SU-DHL-6 (cell line): ENCODE measurements at regions not wholly inside any gene's neighbourhood (a gene's known extent, or its start where the extent isn't known, plus 50 kb on each side); places are given as distances from the start of the nearest gene placed in this dataset.

Source experiments
- H2AFZ ChIP-seq: fragments of 200-600 bp; sonication (generic); 2 replicates; pipeline ENCODE4 v1.6.1; 2014; ENCODE audit warnings: low read depth, mild to moderate bottlenecking, moderate library complexity, mixed read lengths, antibody characterized with exemption, low read length; ENCODE audit not compliant: severe bottlenecking
- H3F3A ChIP-seq: fragments of 200-600 bp; shearing (Covaris generic); 2 replicates; pipeline ENCODE4 v1.6.0; 2016; ENCODE audit warnings: antibody characterized with exemption, mild to moderate bottlenecking; ENCODE audit not compliant: insufficient read depth
- H3K27ac ChIP-seq: fragments of 200-600 bp; sonication (generic); 2 replicates; pipeline ENCODE4 v1.5.1; 2016; ENCODE audit warnings: low read depth, mild to moderate bottlenecking, low read length, moderate library complexity, mixed read lengths
- H3K27me3 ChIP-seq: fragments of 200-600 bp; sonication (generic), shearing (Covaris generic); 2 replicates; pipeline ENCODE4 v1.6.0; 2014; ENCODE audit warnings: mild to moderate bottlenecking, low read length
- H3K36me3 ChIP-seq: fragments of 200-600 bp; sonication (generic); 2 replicates; pipeline ENCODE4 v1.6.1; 2014; ENCODE audit warnings: mild to moderate bottlenecking, low read length, mixed read lengths
- H3K4me2 ChIP-seq: fragments of 300-600, 200-600 bp; shearing (Covaris generic), sonication (generic); 2 replicates; pipeline ENCODE4 v1.6.0; 2014; ENCODE audit warnings: low read length, low read depth, mild to moderate bottlenecking; ENCODE audit not compliant: poor library complexity, severe bottlenecking
- H3K4me3 ChIP-seq: fragments of 200-600 bp; sonication (generic); 2 replicates; pipeline ENCODE4 v1.5.1; 2014; ENCODE audit warnings: antibody characterized with exemption, low read length, mild to moderate bottlenecking, mixed read lengths; ENCODE audit not compliant: insufficient read depth, poor library complexity, severe bottlenecking
- H3K79me2 ChIP-seq: fragments of 200-600 bp; sonication (generic); 2 replicates; pipeline ENCODE4 v1.6.1; 2014; ENCODE audit warnings: mild to moderate bottlenecking, low read length, moderate library complexity; ENCODE audit not compliant: insufficient read depth
- H3K9ac ChIP-seq: fragments of 200-600 bp; sonication (generic); 2 replicates; pipeline ENCODE4 v1.7.0; 2014; ENCODE audit warnings: mild to moderate bottlenecking, low read length
- H3K9me2 ChIP-seq: fragments of 200-600 bp; sonication (generic); replicated peaks from 2 replicates; pipeline ENCODE4 v1.6.1; 2014; ENCODE audit warnings: low read length; ENCODE audit not compliant: insufficient read depth
- H3K9me3 ChIP-seq: fragments of 200-600 bp; sonication (generic); 2 replicates; pipeline ENCODE4 v1.6.1; 2014; ENCODE audit warnings: low read length, mixed read lengths; ENCODE audit not compliant: insufficient read depth
- H4K20me1 ChIP-seq: fragments of 200-600 bp; sonication (generic); 2 replicates; pipeline ENCODE4 v1.6.1; 2014; ENCODE audit warnings: low read depth, mild to moderate bottlenecking, antibody characterized with exemption, low read length, moderate library complexity, mixed read lengths
- EZH2phosphoT487 ChIP-seq: fragments of 200-600 bp; sonication (generic), shearing (Covaris generic); conservative IDR thresholded peaks from 2 replicates; pipeline ENCODE4 v1.6.1; 2018; ENCODE audit warnings: mild to moderate bottlenecking, antibody characterized with exemption, low read length, moderate library complexity, mixed read lengths
- TF ChIP-seq, protein P1 (sequence below): fragments of 200-600 bp; sonication (generic); IDR thresholded peaks from one replicate; pipeline ENCODE4 v1.5.1; 2017; ENCODE audit warnings: antibody characterized with exemption, mild to moderate bottlenecking, low read length, moderate library complexity; ENCODE audit not compliant: insufficient read depth, poor library complexity, severe bottlenecking

GRCh38 chr12:104840262-104840661 is 117.8 kb downstream of the SLC41A2 start:
- Histone ChIP-seq H2AFZ (no peak overlapping the region), H3K4me2 (no peak overlapping the region), H3F3A (no peaks in the 10 kb centered on the region), H3K36me3 (0 out of 2 replicates have a peak, but pooled peaks cover 2% of the 10 kb centered on the region), H4K20me1 (no peaks in the 10 kb centered on the region), H3K79me2 (no peaks in the 10 kb centered on the region), H3K27ac (no peak overlapping the region), H3K9ac (no peak overlapping the region), H3K4me3 (no peak overlapping the region), H3K27me3 (no peaks in the 10 kb centered on the region), H3K9me3 (no peaks in the 10 kb centered on the region), H3K9me2 (no peaks in the 10 kb centered on the region)
- TF ChIP-seq, protein P1, sequence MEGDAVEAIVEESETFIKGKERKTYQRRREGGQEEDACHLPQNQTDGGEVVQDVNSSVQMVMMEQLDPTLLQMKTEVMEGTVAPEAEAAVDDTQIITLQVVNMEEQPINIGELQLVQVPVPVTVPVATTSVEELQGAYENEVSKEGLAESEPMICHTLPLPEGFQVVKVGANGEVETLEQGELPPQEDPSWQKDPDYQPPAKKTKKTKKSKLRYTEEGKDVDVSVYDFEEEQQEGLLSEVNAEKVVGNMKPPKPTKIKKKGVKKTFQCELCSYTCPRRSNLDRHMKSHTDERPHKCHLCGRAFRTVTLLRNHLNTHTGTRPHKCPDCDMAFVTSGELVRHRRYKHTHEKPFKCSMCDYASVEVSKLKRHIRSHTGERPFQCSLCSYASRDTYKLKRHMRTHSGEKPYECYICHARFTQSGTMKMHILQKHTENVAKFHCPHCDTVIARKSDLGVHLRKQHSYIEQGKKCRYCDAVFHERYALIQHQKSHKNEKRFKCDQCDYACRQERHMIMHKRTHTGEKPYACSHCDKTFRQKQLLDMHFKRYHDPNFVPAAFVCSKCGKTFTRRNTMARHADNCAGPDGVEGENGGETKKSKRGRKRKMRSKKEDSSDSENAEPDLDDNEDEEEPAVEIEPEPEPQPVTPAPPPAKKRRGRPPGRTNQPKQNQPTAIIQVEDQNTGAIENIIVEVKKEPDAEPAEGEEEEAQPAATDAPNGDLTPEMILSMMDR = no peak
- TF ChIP-seq EZH2phosphoT487 = no peak

DNA sequence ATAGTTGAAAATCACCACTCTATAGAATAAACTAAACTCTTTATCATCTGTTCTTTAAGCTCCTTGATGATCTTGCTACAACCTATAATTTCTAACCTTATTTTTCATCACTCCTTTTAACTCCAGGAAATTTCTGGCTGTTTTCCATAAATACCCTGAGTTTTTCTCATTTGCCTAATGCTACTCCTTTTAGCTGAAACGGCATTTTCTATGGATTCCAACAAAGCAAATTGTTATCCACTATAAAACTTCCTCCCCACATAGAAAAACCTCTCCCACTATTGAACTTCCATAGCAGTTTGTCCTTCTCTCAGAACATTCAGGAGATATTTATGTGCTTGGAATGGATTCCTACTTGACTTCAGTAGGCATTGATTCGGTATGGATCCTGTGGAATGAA is 122.8 kb downstream of the SLC41A2 start:
- no peaks in the 10 kb centered on the region for H3K9me2 ChIP-seq
- no peaks in the 10 kb centered on the region for H3K9me3 ChIP-seq
- H2AFZ ChIP-seq = no peak overlapping the region
- no peaks in the 10 kb centered on the region for H3F3A ChIP-seq
- H3K36me3 ChIP-seq = no peaks in the 10 kb centered on the region
- TF ChIP-seq, protein P1 = no peak
- no peak for TF ChIP-seq EZH2phosphoT487
- H4K20me1 ChIP-seq = no peaks in the 10 kb centered on the region
- H3K79me2 ChIP-seq = no peaks in the 10 kb centered on the region
- no peak overlapping the region for H3K27ac ChIP-seq
- no peak overlapping the region for H3K4me2 ChIP-seq
- no peak overlapping the region for H3K9ac ChIP-seq
- H3K27me3 ChIP-seq = no peaks in the 10 kb centered on the region
- no peak overlapping the region for H3K4me3 ChIP-seq

DNA sequence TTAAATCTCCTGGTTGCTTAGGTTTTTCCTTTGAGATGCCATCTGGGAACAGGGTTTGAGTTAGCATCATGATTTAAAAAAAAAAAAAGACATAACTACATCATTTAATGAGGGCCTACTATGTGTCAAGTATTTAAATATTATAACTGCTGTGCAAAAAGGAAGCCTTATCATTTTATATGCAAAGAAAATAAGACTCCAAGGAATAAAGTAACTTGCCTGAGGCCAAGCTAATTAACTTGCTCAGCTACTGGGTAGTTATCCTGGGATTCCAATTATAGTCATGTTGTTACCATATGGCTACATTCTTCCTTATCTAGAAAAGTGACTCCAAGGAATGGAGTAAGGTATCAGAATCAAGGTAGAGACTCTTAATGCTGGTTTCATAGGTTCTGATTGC is 123.5 kb downstream of the SLC41A2 start:
- TF ChIP-seq, protein P1 = no peak
- TF ChIP-seq EZH2phosphoT487 = no peak
- Histone ChIP-seq H3K4me2 (no peak overlapping the region), H3K27me3 (no peaks in the 10 kb centered on the region), H2AFZ (no peak overlapping the region), H3K79me2 (no peaks in the 10 kb centered on the region), H4K20me1 (no peaks in the 10 kb centered on the region), H3K9ac (no peak overlapping the region), H3K4me3 (no peak overlapping the region), H3K9me3 (no peaks in the 10 kb centered on the region), H3K36me3 (no peaks in the 10 kb centered on the region), H3F3A (no peaks in the 10 kb centered on the region), H3K9me2 (no peaks in the 10 kb centered on the region), H3K27ac (no peak overlapping the region)

GRCh38 chr12:104833756-104834155 is 124.3 kb downstream of the SLC41A2 start:
- H3K9ac ChIP-seq = no peak overlapping the region
- H3K4me3 ChIP-seq = no peak overlapping the region
- no peak overlapping the region for H3K27ac ChIP-seq
- no peaks in the 10 kb centered on the region for H3K79me2 ChIP-seq
- TF ChIP-seq EZH2phosphoT487 = no peak
- TF ChIP-seq, protein P1 = no peak
- H3K9me3 ChIP-seq = no peaks in the 10 kb centered on the region
- no peak overlapping the region for H3K4me2 ChIP-seq
- H3K27me3 ChIP-seq = no peaks in the 10 kb centered on the region
- no peaks in the 10 kb centered on the region for H4K20me1 ChIP-seq
- no peak overlapping the region for H2AFZ ChIP-seq
- no peaks in the 10 kb centered on the region for H3K9me2 ChIP-seq
- no peaks in the 10 kb centered on the region for H3K36me3 ChIP-seq
- H3F3A ChIP-seq = no peaks in the 10 kb centered on the region
